ENCODE measurements at regions not wholly inside any gene's neighbourhood (a gene's known extent, or its start where the extent isn't known, plus 50 kb on each side); places are given as distances from the start of the nearest gene placed in this dataset.

- no peak for DNase-seq (ENCODE audit: extremely low spot score)
- Histone ChIP-seq H3K4me3 (no peak overlapping the region), H3K27me3 (no peaks in the 10 kb centered on the region), H3K4me1 (no peaks in the 10 kb centered on the region), H3K36me3 (no peaks in the 10 kb centered on the region), H3K9me3 (no peaks in the 10 kb centered on the region), H3K27ac (replicated peaks in 1 of 4) (no peak overlapping the region)
- 56% methylated on average over 13 of the region's 13 CpGs for WGBS
- intact Hi-C loops (cut with DNase I) = no loop called here
- TF ChIP-seq CTCF (IDR thresholded peaks at IDR 0.05) (no peak), POLR2AphosphoS5 (IDR thresholded peaks at IDR 0.05) (no peak), EP300 (IDR thresholded peaks at IDR 0.05) (no peak)
Observed at GRCh38 chr20:52804497-52805295, 167.5 kb upstream of the TSHZ2 start.

- Histone ChIP-seq H3K27me3 (no peaks in the 10 kb centered on the region), H3K9me3 (no peaks in the 10 kb centered on the region), H3K27ac (replicated peaks in 1 of 4) (no peak overlapping the region), H3K36me3 (no peaks in the 10 kb centered on the region), H3K4me3 (no peak overlapping the region), H3K4me1 (no peaks in the 10 kb centered on the region)
- DNase-seq (ENCODE audit: extremely low spot score) = no peak
- TF ChIP-seq POLR2A (IDR thresholded peaks at IDR 0.05; ENCODE audit: low read depth) = no peak
- TF ChIP-seq CTCF (IDR thresholded peaks at IDR 0.05) = no peak
- TF ChIP-seq EP300 (IDR thresholded peaks at IDR 0.05) = no peak
- TF ChIP-seq POLR2AphosphoS5 (IDR thresholded peaks at IDR 0.05) = no peak
- WGBS = 72% methylated on average over 6 of the region's 6 CpGs
- intact Hi-C loops (cut with DNase I) = no loop called here
Observed at GRCh38 chr20:52801628-52802006, 170.5 kb upstream of the TSHZ2 start.

GRCh38 chr20:52800734-52801627 lies 171.2 kb upstream of the TSHZ2 start:
- Histone ChIP-seq H3K9me3 (no peaks in the 10 kb centered on the region), H3K27me3 (no peaks in the 10 kb centered on the region), H3K4me3 (no peak overlapping the region), H3K36me3 (no peaks in the 10 kb centered on the region), H3K27ac (replicated peaks in 1 of 4) (no peak overlapping the region), H3K4me1 (no peaks in the 10 kb centered on the region)
- WGBS = 71% methylated on average over 6 of the region's 6 CpGs
- intact Hi-C loops (cut with DNase I) = no loop called here
- TF ChIP-seq POLR2A (IDR thresholded peaks at IDR 0.05; ENCODE audit: low read depth) = no peak
- no peak for TF ChIP-seq POLR2AphosphoS5 (IDR thresholded peaks at IDR 0.05)
- no peak for TF ChIP-seq CTCF (IDR thresholded peaks at IDR 0.05)
- TF ChIP-seq EP300 (IDR thresholded peaks at IDR 0.05) = no peak
- no peak for DNase-seq (ENCODE audit: extremely low spot score)

GRCh38 chr20:52799130-52799529 lies 173.0 kb upstream of the TSHZ2 start:
- DNase-seq (ENCODE audit: extremely low spot score) = no peak
- no peak overlapping the region for H3K4me3 ChIP-seq
- intact Hi-C loops (cut with DNase I) = no loop called here
- no peaks in the 10 kb centered on the region for H3K9me3 ChIP-seq
- H3K27me3 ChIP-seq = no peaks in the 10 kb centered on the region
- H3K36me3 ChIP-seq = no peaks in the 10 kb centered on the region
- no peak for TF ChIP-seq EP300 (IDR thresholded peaks at IDR 0.05)
- H3K27ac ChIP-seq (replicated peaks in 1 of 4) = no peak overlapping the region
- H3K4me1 ChIP-seq = no peaks in the 10 kb centered on the region
- 78% methylated on average over 2 of the region's 2 CpGs for WGBS

GRCh38 chr20:52798124-52798523 lies 174.0 kb upstream of the TSHZ2 start:
- intact Hi-C loops (cut with DNase I) = no loop called here
- 74% methylated on average over 1 of the region's 1 CpG for WGBS
- TF ChIP-seq CTCF (IDR thresholded peaks at IDR 0.05) (no peak), EP300 (IDR thresholded peaks at IDR 0.05) (no peak), POLR2AphosphoS5 (IDR thresholded peaks at IDR 0.05) (no peak), POLR2A (IDR thresholded peaks at IDR 0.05; ENCODE audit: low read depth) (no peak)
- H3K4me3 ChIP-seq = no peak overlapping the region
- DNase-seq (ENCODE audit: extremely low spot score) = no peak
- H3K4me1 ChIP-seq = no peaks in the 10 kb centered on the region
- no peak overlapping the region for H3K27ac ChIP-seq (replicated peaks in 1 of 4)
- no peaks in the 10 kb centered on the region for H3K36me3 ChIP-seq
- H3K27me3 ChIP-seq = no peaks in the 10 kb centered on the region
- H3K9me3 ChIP-seq = no peaks in the 10 kb centered on the region

Measured in esophagus muscularis mucosa (tissue), 4 donors.